CD14-positive monocyte (primary cell): ENCODE measurements at regions not wholly inside any gene's neighbourhood (a gene's known extent, or its start where the extent isn't known, plus 50 kb on each side); places are given as distances from the start of the nearest gene placed in this dataset.

Experiments used
- DNase-seq, 3 donors: peaks; one replicate each; pipeline ENCODE4 v3.0.0-alpha.2; 2011 to 2022
- H2AFZ ChIP-seq: 2 replicates; pipeline ENCODE4 v1.6.0; 2012; ENCODE audit warnings: mild to moderate bottlenecking, low read depth, low read length, inconsistent platforms; ENCODE audit not compliant: insufficient read depth, poor library complexity, severe bottlenecking
- H3K27ac ChIP-seq, 2 donors: 1 replicate in 1 of 2; 2 replicates in 1 of 2; pipeline ENCODE4 v1.5.1; 2012 to 2013; ENCODE audit warnings: low read length in 2 of 2, control low read depth in 1 of 2, inconsistent platforms in 1 of 2, low read depth in 1 of 2, mild to moderate bottlenecking in 1 of 2
- H3K27me3 ChIP-seq, 2 donors: one replicate each; pipeline versions ENCODE4 v1.6.0 to v1.6.1; 2011 to 2013; ENCODE audit warnings: low read length in 2 of 2; ENCODE audit not compliant: control insufficient read depth in 2 of 2, insufficient read depth in 2 of 2
- H3K36me3 ChIP-seq, 2 donors: replicated peaks in 1 of 2; 1 replicate in 1 of 2; 2 replicates in 1 of 2; pipeline versions ENCODE4 v1.5.1 to v1.6.1; 2012 to 2013; ENCODE audit warnings: low read length in 2 of 2, control low read depth in 1 of 2, inconsistent platforms in 1 of 2, mild to moderate bottlenecking in 1 of 2; ENCODE audit not compliant: insufficient read depth in 2 of 2, control insufficient read depth in 1 of 2
- H3K4me1 ChIP-seq, 2 donors: 1 replicate in 1 of 2; 2 replicates in 1 of 2; pipeline versions ENCODE4 v1.5.1 to v1.6.1; 2012 to 2013; ENCODE audit warnings: low read length in 2 of 2, control low read depth in 1 of 2, inconsistent platforms in 1 of 2, mild to moderate bottlenecking in 1 of 2, moderate library complexity in 1 of 2; ENCODE audit not compliant: insufficient read depth in 2 of 2, control insufficient read depth in 1 of 2
- H3K4me2 ChIP-seq: replicated peaks from 2 replicates; pipeline ENCODE3; 2012; ENCODE audit warnings: low read length, moderate library complexity, mild to moderate bottlenecking; ENCODE audit not compliant: poor library complexity, severe bottlenecking; ENCODE audit errors: extremely low read depth
- H3K4me3 ChIP-seq, 3 experiments: fragments of 200-600 bp in 1 of 3; sonication (generic) in 1 of 3; replicated peaks in 1 of 3; 1 replicate in 2 of 3; 2 replicates in 1 of 3; pipeline ENCODE4 v1.5.1; 2011 to 2013; ENCODE audit warnings: low read length in 3 of 3, mild to moderate bottlenecking in 3 of 3, control low read depth in 2 of 3, low read depth in 2 of 3, inconsistent platforms in 1 of 3, moderate library complexity in 1 of 3
- H3K79me2 ChIP-seq: 2 replicates; pipeline ENCODE4 v1.6.0; 2012; ENCODE audit warnings: mild to moderate bottlenecking, control low read depth, inconsistent platforms, low read length, moderate library complexity; ENCODE audit not compliant: insufficient read depth
- H3K9ac ChIP-seq: 2 replicates; pipeline ENCODE4 v1.6.0; 2017; ENCODE audit warnings: low read length, mild to moderate bottlenecking; ENCODE audit not compliant: insufficient read depth, poor library complexity, severe bottlenecking
- H3K9me3 ChIP-seq, 2 donors: replicated peaks in 1 of 2; 1 replicate in 1 of 2; 2 replicates in 1 of 2; pipeline versions ENCODE4 v1.5.1 to v1.6.1; 2012 to 2013; ENCODE audit warnings: low read length in 2 of 2, control low read depth in 1 of 2; ENCODE audit not compliant: control insufficient read depth in 1 of 2, insufficient read depth in 1 of 2
- H4K20me1 ChIP-seq: 2 replicates; pipeline ENCODE4 v1.6.0; 2012; ENCODE audit warnings: mild to moderate bottlenecking, low read length, control low read depth, moderate library complexity; ENCODE audit not compliant: insufficient read depth
- H3K27ac Mint-ChIP-seq, 7 donors: one replicate each; pipeline ENCODE4 v1.8.0; 2020; ENCODE audit warnings: mild to moderate bottlenecking in 7 of 7, mixed read lengths in 7 of 7, moderate library complexity in 6 of 7, inconsistent platforms in 2 of 7
- H3K27me3 Mint-ChIP-seq, 3 donors: one replicate each; pipeline ENCODE4 v1.8.0; 2021 to 2022; ENCODE audit warnings: low read depth in 3 of 3, mild to moderate bottlenecking in 3 of 3, mixed read lengths in 3 of 3, moderate library complexity in 3 of 3, inconsistent platforms in 1 of 3
- H3K36me3 Mint-ChIP-seq, 2 donors: one replicate each; pipeline ENCODE4 v1.8.0; 2020; ENCODE audit warnings: mixed read lengths in 2 of 2, inconsistent platforms in 1 of 2, mild to moderate bottlenecking in 1 of 2
- H3K4me1 Mint-ChIP-seq: one replicate; pipeline ENCODE4 v1.8.0; 2020; ENCODE audit warnings: mild to moderate bottlenecking, mixed read lengths
- H3K4me3 Mint-ChIP-seq, 2 donors: one replicate each; pipeline ENCODE4 v1.8.0; 2020; ENCODE audit warnings: mild to moderate bottlenecking in 2 of 2, mixed read lengths in 2 of 2, moderate library complexity in 1 of 2
- H3K9me3 Mint-ChIP-seq, 7 donors: one replicate each; pipeline ENCODE4 v1.8.0; 2020 to 2022; ENCODE audit warnings: mixed read lengths in 7 of 7, mild to moderate bottlenecking in 6 of 7, moderate library complexity in 6 of 7, inconsistent platforms in 2 of 7
- WGBS: methylation state at CpG from one replicate; pipeline ENCODE4 v1.1.5; 2013; ENCODE audit warnings: missing lambda C conversion rate; ENCODE audit not compliant: insufficient coverage; 5-methylcytosine and 5-hydroxymethylcytosine counted together
- intact Hi-C, 2 donors: fragments of 100-400 bp; cut with micrococcal nuclease; formaldehyde crosslinking; loops; one replicate each; pipeline versions ENCODE4 v1.15.0 to v1.15.1; 2023
- TF ChIP-seq, protein P1 (sequence below): fragments of 200-600 bp; IDR thresholded peaks from one replicate; pipeline ENCODE4 v1.8.0; 2022; ENCODE audit warnings: antibody characterized with exemption, mild to moderate bottlenecking

- Histone ChIP-seq H4K20me1 (no peaks in the 10 kb centered on the region), H3K9ac (no peak overlapping the region), H3K4me1 (no peaks in the 10 kb centered on the region), H3K36me3 (no peaks in the 10 kb centered on the region), H3K4me2 (no peak overlapping the region), H2AFZ (no peak overlapping the region), H3K27me3 (no peaks in the 10 kb centered on the region), H3K79me2 (no peaks in the 10 kb centered on the region), H3K9me3 (no peaks in the 10 kb centered on the region), H3K27ac (no peak overlapping the region), H3K4me3 (no peak overlapping the region)
- TF ChIP-seq, protein P1, sequence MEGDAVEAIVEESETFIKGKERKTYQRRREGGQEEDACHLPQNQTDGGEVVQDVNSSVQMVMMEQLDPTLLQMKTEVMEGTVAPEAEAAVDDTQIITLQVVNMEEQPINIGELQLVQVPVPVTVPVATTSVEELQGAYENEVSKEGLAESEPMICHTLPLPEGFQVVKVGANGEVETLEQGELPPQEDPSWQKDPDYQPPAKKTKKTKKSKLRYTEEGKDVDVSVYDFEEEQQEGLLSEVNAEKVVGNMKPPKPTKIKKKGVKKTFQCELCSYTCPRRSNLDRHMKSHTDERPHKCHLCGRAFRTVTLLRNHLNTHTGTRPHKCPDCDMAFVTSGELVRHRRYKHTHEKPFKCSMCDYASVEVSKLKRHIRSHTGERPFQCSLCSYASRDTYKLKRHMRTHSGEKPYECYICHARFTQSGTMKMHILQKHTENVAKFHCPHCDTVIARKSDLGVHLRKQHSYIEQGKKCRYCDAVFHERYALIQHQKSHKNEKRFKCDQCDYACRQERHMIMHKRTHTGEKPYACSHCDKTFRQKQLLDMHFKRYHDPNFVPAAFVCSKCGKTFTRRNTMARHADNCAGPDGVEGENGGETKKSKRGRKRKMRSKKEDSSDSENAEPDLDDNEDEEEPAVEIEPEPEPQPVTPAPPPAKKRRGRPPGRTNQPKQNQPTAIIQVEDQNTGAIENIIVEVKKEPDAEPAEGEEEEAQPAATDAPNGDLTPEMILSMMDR, result no peak
- no peak overlapping the region for H3K27ac Mint-ChIP-seq
- H3K4me3 Mint-ChIP-seq, result no peak overlapping the region
- no peaks in the 10 kb centered on the region for H3K4me1 Mint-ChIP-seq
- H3K27me3 Mint-ChIP-seq, result peaks cover 0 to 2% (median 0%) of the 10 kb centered on the region in 3 donors
- H3K9me3 Mint-ChIP-seq, result peaks cover 0 to 5% (median 3%) of the 10 kb centered on the region in 7 donors
- no peak for DNase-seq
- intact Hi-C loops, result no loop called here
- no peaks in the 10 kb centered on the region for H3K36me3 Mint-ChIP-seq
- WGBS, result no CpG with 5 or more reads among the region's 2 CpGs
Observed at GRCh38 chr6:78398292-78398691, 469.1 kb upstream of the IRAK1BP1 start.

- Histone ChIP-seq H3K4me3 (no peak overlapping the region), H3K9ac (no peak overlapping the region), H3K4me2 (no peak overlapping the region), H3K36me3 (no peaks in the 10 kb centered on the region), H4K20me1 (no peaks in the 10 kb centered on the region), H3K27ac (no peak overlapping the region), H3K9me3 (peaks cover 0 to 2% of the 10 kb centered on the region in 2 donors), H3K79me2 (no peaks in the 10 kb centered on the region), H3K27me3 (no peaks in the 10 kb centered on the region), H2AFZ (no peak overlapping the region), H3K4me1 (no peaks in the 10 kb centered on the region)
- Mint-ChIP-seq H3K27me3 (peaks cover 0 to 2% (median 0%) of the 10 kb centered on the region in 3 donors), H3K9me3 (peaks cover 0 to 8% (median 5%) of the 10 kb centered on the region in 7 donors), H3K36me3 (no peaks in the 10 kb centered on the region), H3K4me3 (no peak overlapping the region), H3K27ac (no peak overlapping the region), H3K4me1 (no peaks in the 10 kb centered on the region)
- no peak for DNase-seq
- TF ChIP-seq, protein P1, result no peak
- intact Hi-C loops, result no loop called here
- whole genome bisulfite sequencing, result 100% methylated on average over 1 of the region's 3 CpGs
Observed at GRCh38 chr6:78400076-78400475, 467.3 kb upstream of the IRAK1BP1 start.
